GM10266 (cell line): ENCODE measurements at regions not wholly inside any gene's neighbourhood (a gene's known extent, or its start where the extent isn't known, plus 50 kb on each side); places are given as distances from the start of the nearest gene placed in this dataset.
"Not testable (repeated sequence)": the region's sequence is repeated elsewhere in the genome, so short reads cannot be mapped to it uniquely, and the experiment has no call there.

Experiments
- DNase-seq: peaks from one replicate; pipeline ENCODE4 v3.0.0; 2012; ENCODE audit errors: extremely low spot score
- CTCF ChIP-seq: IDR thresholded peaks from 2 replicates; pipeline ENCODE4 v1.5.1; 2012; ENCODE audit warnings: mild to moderate bottlenecking, low read depth; ENCODE audit not compliant: control insufficient read depth, insufficient read depth; ENCODE audit errors: missing control alignments

- TF ChIP-seq CTCF: no peak
Measured at GRCh38 chr13:23966221-23966690, 69.0 kb upstream of the C1QTNF9B start.

GRCh38 chr13:23966691-23967615, 69.7 kb upstream of the C1QTNF9B start:
- DNase-seq: peak; percentile 65
- no peak for TF ChIP-seq CTCF

More at GRCh38 chr13:23966221-23966690, 69.0 kb upstream of the C1QTNF9B start:
- DNase-seq: no peak

GRCh38 chr13:23967792-23968191, 70.5 kb upstream of the C1QTNF9B start:
- not testable (repeated sequence) for DNase-seq

- no peak for TF ChIP-seq CTCF
- DNase-seq: no peak
Measured at GRCh38 chr13:23969647-23970046, 72.3 kb upstream of the C1QTNF9B start.

- DNase-seq: peak; percentile 61
- no peak for TF ChIP-seq CTCF
Measured at GRCh38 chr13:23979361-23980159, 82.3 kb upstream of the C1QTNF9B start.

GRCh38 chr13:23980160-23980551, 82.9 kb upstream of the C1QTNF9B start:
- TF ChIP-seq CTCF: peak; percentile 16
- DNase-seq: peak; percentile 91

- DNase-seq: no peak
- no peak for TF ChIP-seq CTCF
Measured at GRCh38 chr13:23983671-23984070, 86.4 kb upstream of the C1QTNF9B start.
